SH-SY5Y (cell line): ENCODE measurements at regions not wholly inside any gene's neighbourhood (a gene's known extent, or its start where the extent isn't known, plus 50 kb on each side); places are given as distances from the start of the nearest gene placed in this dataset.

Experiments used
- GATA2 ChIP-seq: IDR thresholded peaks from 2 replicates; pipeline ENCODE4 v1.6.1; 2011; ENCODE audit warnings: mild to moderate bottlenecking, low read depth, low read length
- GATA3 ChIP-seq: IDR thresholded peaks from 2 replicates; pipeline ENCODE4 v1.6.1; 2011; ENCODE audit warnings: low read depth, mild to moderate bottlenecking, low read length, moderate library complexity

DNA sequence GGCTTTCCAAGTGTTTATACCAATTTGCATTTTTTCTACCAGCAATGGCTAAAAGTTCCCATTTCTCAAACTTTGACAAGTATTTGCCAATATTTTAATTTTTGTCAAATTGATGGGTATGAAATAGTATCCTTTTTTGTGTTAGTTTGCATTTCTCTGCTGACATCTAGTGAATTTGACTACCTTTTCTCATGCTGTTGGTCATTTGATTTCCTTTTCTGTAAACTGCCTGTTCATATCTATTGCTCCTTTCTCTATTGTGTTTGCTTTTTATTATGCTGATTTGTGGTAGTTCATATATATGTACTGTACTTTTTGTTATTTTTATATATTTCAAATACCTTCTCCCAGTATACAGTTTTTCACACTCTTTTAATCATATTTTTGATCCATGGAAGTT lies 149.4 kb downstream of the PMAIP1 start:
- no peak for TF ChIP-seq GATA2
- TF ChIP-seq GATA3 = no peak
